DND-41 (cell line): ENCODE measurements at regions not wholly inside any gene's neighbourhood (a gene's known extent, or its start where the extent isn't known, plus 50 kb on each side); places are given as distances from the start of the nearest gene placed in this dataset.

ENCODE experiments used
- ATAC-seq: fragments of 200-7000 bp; cut with Tn5 transposase; 3 replicates; pipeline ENCODE4 v1.9.1; 2021; ENCODE audit warnings: low read depth; ENCODE audit not compliant: insufficient read depth
- DNase-seq: peaks from one replicate; pipeline ENCODE4 v3.0.0-alpha.2; 2020
- H2AFZ ChIP-seq: 2 replicates; pipeline ENCODE4 v1.6.0; 2012; ENCODE audit warnings: low read depth, low read length
- H3K27ac ChIP-seq: 2 replicates; pipeline ENCODE4 v1.5.1; 2012; ENCODE audit warnings: low read length, inconsistent platforms
- H3K27me3 ChIP-seq: fragments of 200-600 bp; sonication (generic); 2 replicates; pipeline ENCODE4 v1.6.0; 2012; ENCODE audit warnings: low read length, mild to moderate bottlenecking, inconsistent platforms; ENCODE audit not compliant: insufficient read depth, poor library complexity
- H3K36me3 ChIP-seq: 2 replicates; pipeline ENCODE4 v1.5.1; 2012; ENCODE audit warnings: low read length, inconsistent platforms; ENCODE audit not compliant: insufficient read depth
- H3K4me1 ChIP-seq: 2 replicates; pipeline ENCODE4 v1.5.1; 2012; ENCODE audit warnings: mild to moderate bottlenecking, low read length; ENCODE audit not compliant: insufficient read depth
- H3K4me2 ChIP-seq: 2 replicates; pipeline ENCODE4 v1.6.0; 2012; ENCODE audit warnings: mild to moderate bottlenecking, moderate library complexity, low read length, inconsistent platforms; ENCODE audit not compliant: insufficient read depth
- H3K4me3 ChIP-seq, 2 experiments: fragments of 200-600 bp in 1 of 2; shearing (Covaris generic) in 1 of 2; 2 replicates each; pipeline ENCODE4 v1.5.1; 2012 to 2016; ENCODE audit warnings: inconsistent platforms in 2 of 2, low read length in 2 of 2, mild to moderate bottlenecking in 2 of 2, low read depth in 1 of 2, moderate library complexity in 1 of 2
- H3K79me2 ChIP-seq: 2 replicates; pipeline ENCODE4 v1.6.0; 2012; ENCODE audit warnings: low read length, inconsistent platforms; ENCODE audit not compliant: insufficient read depth
- H3K9ac ChIP-seq: 2 replicates; pipeline ENCODE4 v1.6.0; 2012; ENCODE audit warnings: low read depth, mild to moderate bottlenecking, inconsistent platforms, low read length, moderate library complexity
- H3K9me3 ChIP-seq: 2 replicates; pipeline ENCODE4 v1.5.1; 2012; ENCODE audit warnings: low read length, moderate library complexity, mild to moderate bottlenecking, inconsistent platforms; ENCODE audit not compliant: insufficient read depth, severe bottlenecking
- H4K20me1 ChIP-seq: 2 replicates; pipeline ENCODE4 v1.6.0; 2012; ENCODE audit warnings: low read length; ENCODE audit not compliant: insufficient read depth
- EZH2 ChIP-seq: IDR thresholded peaks from 3 replicates; pipeline ENCODE4 v1.6.1; 2012; ENCODE audit warnings: borderline replicate concordance, low read depth, mild to moderate bottlenecking, moderate library complexity, low read length, inconsistent platforms; ENCODE audit not compliant: severe bottlenecking
- TF ChIP-seq, protein P1 (sequence below): IDR thresholded peaks from 2 replicates; pipeline ENCODE4 v1.5.1; 2012; ENCODE audit warnings: borderline replicate concordance, low read length, moderate library complexity, mild to moderate bottlenecking; ENCODE audit not compliant: poor library complexity, severe bottlenecking; ENCODE audit errors: extremely low read depth

DNA sequence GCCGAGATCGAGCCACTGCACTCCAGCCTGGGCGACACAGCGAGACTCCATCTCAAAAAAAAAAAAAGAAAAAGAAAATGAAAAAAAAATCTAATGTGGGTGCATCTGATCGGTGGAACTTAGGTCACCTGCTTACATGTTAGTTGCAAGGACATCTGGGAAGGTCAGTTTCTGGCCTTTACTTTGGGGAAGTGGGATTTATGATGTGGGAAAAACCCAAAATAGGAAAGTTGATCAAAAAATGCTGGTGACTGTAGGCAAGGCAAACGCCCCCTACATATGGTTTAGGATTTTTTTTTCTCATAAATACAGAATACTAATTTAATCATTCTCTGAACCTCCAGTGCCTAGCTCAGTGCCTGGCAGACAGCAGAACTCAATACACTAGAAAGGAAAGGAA, 69.2 kb upstream of the PIM1 start:
- H3K27me3 ChIP-seq, result no peaks in the 10 kb centered on the region
- H3K9me3 ChIP-seq, result no peaks in the 10 kb centered on the region
- no peak overlapping the region for H3K9ac ChIP-seq
- DNase-seq, result no peak
- peaks cover 25% of the 10 kb centered on the region for H3K4me1 ChIP-seq
- no peak overlapping the region for H3K4me2 ChIP-seq
- TF ChIP-seq, protein P1, sequence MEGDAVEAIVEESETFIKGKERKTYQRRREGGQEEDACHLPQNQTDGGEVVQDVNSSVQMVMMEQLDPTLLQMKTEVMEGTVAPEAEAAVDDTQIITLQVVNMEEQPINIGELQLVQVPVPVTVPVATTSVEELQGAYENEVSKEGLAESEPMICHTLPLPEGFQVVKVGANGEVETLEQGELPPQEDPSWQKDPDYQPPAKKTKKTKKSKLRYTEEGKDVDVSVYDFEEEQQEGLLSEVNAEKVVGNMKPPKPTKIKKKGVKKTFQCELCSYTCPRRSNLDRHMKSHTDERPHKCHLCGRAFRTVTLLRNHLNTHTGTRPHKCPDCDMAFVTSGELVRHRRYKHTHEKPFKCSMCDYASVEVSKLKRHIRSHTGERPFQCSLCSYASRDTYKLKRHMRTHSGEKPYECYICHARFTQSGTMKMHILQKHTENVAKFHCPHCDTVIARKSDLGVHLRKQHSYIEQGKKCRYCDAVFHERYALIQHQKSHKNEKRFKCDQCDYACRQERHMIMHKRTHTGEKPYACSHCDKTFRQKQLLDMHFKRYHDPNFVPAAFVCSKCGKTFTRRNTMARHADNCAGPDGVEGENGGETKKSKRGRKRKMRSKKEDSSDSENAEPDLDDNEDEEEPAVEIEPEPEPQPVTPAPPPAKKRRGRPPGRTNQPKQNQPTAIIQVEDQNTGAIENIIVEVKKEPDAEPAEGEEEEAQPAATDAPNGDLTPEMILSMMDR, result no peak
- no peak for TF ChIP-seq EZH2
- H4K20me1 ChIP-seq, result no peaks in the 10 kb centered on the region
- no peaks in the 10 kb centered on the region for H3K79me2 ChIP-seq
- no peak overlapping the region for H3K27ac ChIP-seq
- H3K36me3 ChIP-seq, result no peaks in the 10 kb centered on the region
- H3K4me3 ChIP-seq, result no peak overlapping the region
- no peak for ATAC-seq
- H2AFZ ChIP-seq, result no peak overlapping the region

- DNase-seq (no peak), ATAC-seq (no peak)
- Histone ChIP-seq H3K9ac (peak overlapping the region; percentile 49), H3K27me3 (no peaks in the 10 kb centered on the region), H3K79me2 (no peaks in the 10 kb centered on the region), H3K9me3 (no peaks in the 10 kb centered on the region), H3K4me3 (peak overlapping the region in 1 of 2 experiments; percentile 58; a peak in 3 of 4 replicates), H3K4me1 (peaks cover 28% of the 10 kb centered on the region), H3K4me2 (peak overlapping the region; percentile 88), H4K20me1 (no peaks in the 10 kb centered on the region), H2AFZ (peak overlapping the region; percentile 81), H3K36me3 (no peaks in the 10 kb centered on the region), H3K27ac (peak overlapping the region; percentile 64)
- TF ChIP-seq, protein P1, result no peak
- no peak for TF ChIP-seq EZH2
These were observed 68.0 kb upstream of the PIM1 start for GRCh38 chr6:37101991-37102298.

GRCh38 chr6:37102299-37103168, 67.4 kb upstream of the PIM1 start:
- peak overlapping the region; percentile 49 for H3K9ac ChIP-seq
- H4K20me1 ChIP-seq, result no peaks in the 10 kb centered on the region
- ATAC-seq (peak; percentile 92), DNase-seq (peak; percentile 88)
- H3K4me1 ChIP-seq, result peaks cover 33% of the 10 kb centered on the region
- H3K27me3 ChIP-seq, result no peaks in the 10 kb centered on the region
- peak overlapping the region; percentile 64 for H3K27ac ChIP-seq
- H3K4me3 ChIP-seq, result peak overlapping the region; percentile 7 to 58; a peak in 3 of 4 replicates
- H3K4me2 ChIP-seq, result peak overlapping the region; percentile 88
- H3K36me3 ChIP-seq, result no peaks in the 10 kb centered on the region
- H3K79me2 ChIP-seq, result no peaks in the 10 kb centered on the region
- TF ChIP-seq EZH2, result no peak
- TF ChIP-seq, protein P1, result peak; percentile 4
- peak overlapping the region; percentile 81 for H2AFZ ChIP-seq
- H3K9me3 ChIP-seq, result no peaks in the 10 kb centered on the region
